ENCODE measurements at regions not wholly inside any gene's neighbourhood (a gene's known extent, or its start where the extent isn't known, plus 50 kb on each side); places are given as distances from the start of the nearest gene placed in this dataset.

DNA sequence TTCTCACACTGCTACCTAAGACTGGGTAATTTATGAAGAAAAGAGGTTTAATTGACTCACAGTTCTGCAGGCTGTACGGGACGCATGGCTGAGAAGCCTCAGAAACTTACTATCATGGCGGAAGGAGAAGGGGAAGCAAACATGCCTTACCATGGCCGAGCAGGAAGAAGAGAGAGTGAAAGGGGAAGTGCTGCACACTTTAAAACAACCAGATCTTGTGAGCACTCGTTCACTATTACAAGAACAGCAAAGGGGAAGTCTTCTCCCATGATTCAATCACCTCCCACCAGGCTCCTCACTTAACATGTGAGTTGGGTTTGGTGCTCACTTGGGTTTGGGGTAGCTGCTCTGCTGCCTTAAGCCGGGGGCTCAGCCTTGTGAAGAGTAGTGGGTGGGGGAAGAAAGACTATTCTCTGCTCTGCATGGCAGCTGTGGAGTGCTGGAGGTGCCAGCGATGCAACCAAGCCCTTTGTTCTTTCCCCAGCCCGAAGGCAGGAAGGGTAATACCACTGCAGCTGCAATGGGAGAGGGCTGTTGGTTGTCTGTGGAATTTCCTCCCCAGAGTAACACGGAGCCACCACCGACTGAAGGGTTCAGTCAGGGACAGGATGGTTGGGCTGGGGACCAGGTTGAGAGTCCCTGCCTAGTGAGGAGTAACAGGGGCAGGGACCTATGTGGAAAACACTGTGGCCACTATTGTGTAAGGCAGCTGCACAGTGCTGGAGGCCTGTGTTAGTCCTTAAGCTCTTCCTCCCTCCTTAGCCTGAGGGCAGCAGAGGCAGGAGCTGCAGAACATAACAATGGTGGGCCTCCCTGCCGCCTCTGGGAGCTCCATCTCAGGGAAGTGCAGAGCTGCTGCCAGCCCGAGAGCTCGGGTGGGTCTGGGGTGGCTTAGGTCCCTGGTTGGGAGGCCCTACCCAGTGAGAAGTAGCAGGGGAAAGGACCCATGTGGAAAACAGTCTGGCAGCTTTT, 1262.5 kb downstream of the EFNB2 start:
- DNase-seq: peak; percentile 45
- Histone ChIP-seq H3K9me3 (ENCODE audit: low read length) (no peaks in the 10 kb centered on the region; the same call in 1 of the 2 replicates), H3K4me1 (ENCODE audit: low read length) (0 out of 2 replicates have a peak, but pooled peaks cover 2% of the 10 kb centered on the region), H3K79me2 (ENCODE audit: low read length) (no peaks in the 10 kb centered on the region), H2AFZ (ENCODE audit: low read length) (peak overlapping the region; percentile 5; the same call in 1 of the 2 replicates), H3K36me3 (ENCODE audit: insufficient read depth, low read length) (no peaks in the 10 kb centered on the region), H3K4me3 (ENCODE audit: low read length) (no peak overlapping the region), H3K9ac (ENCODE audit: low read length) (no peak overlapping the region), H3K9me2 (replicated peaks; ENCODE audit: insufficient read depth, low read length) (no peaks in the 10 kb centered on the region), H4K20me1 (ENCODE audit: insufficient read depth, low read depth, low read length) (no peaks in the 10 kb centered on the region), H3K4me2 (ENCODE audit: low read depth, low read length, poor library complexity, severe bottlenecking) (no peak overlapping the region), H3K27me3 (ENCODE audit: low read length) (no peaks in the 10 kb centered on the region), H3K27ac (ENCODE audit: low read length) (no peak overlapping the region)

DNA sequence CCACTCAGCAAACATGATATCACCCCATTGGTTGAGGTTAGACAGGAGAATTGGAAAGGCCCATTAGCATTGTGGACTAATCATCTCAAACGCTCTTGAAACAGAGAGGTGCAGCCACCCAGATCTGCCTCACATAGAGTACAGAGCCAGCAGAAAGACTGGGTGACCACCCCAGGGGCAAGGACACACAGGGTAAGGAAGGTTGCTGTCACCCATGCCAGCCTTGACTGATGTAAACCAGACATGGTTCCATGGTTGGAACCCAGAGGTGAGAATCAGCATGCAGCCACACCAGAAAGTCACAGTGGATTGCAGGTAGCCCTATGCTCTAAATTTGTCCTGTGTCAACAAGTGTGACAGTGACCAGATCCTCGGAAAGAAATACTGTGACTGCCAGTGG, 1268.8 kb downstream of the EFNB2 start:
- H3K4me3 ChIP-seq (ENCODE audit: low read length): no peak overlapping the region
- no peak overlapping the region for H3K27ac ChIP-seq (ENCODE audit: low read length)
- H4K20me1 ChIP-seq (ENCODE audit: insufficient read depth, low read depth, low read length): no peaks in the 10 kb centered on the region
- H3K9me3 ChIP-seq (ENCODE audit: low read length): peaks cover 7% of the 10 kb centered on the region
- H3K36me3 ChIP-seq (ENCODE audit: insufficient read depth, low read length): no peaks in the 10 kb centered on the region
- H3K27me3 ChIP-seq (ENCODE audit: low read length): no peaks in the 10 kb centered on the region
- no peak for DNase-seq
- H3K9ac ChIP-seq (ENCODE audit: low read length): no peak overlapping the region
- H3K4me1 ChIP-seq (ENCODE audit: low read length): no peaks in the 10 kb centered on the region
- H2AFZ ChIP-seq (ENCODE audit: low read length): no peak overlapping the region
- H3K4me2 ChIP-seq (ENCODE audit: low read depth, low read length, poor library complexity, severe bottlenecking): no peak overlapping the region
- H3K9me2 ChIP-seq (replicated peaks; ENCODE audit: insufficient read depth, low read length): no peaks in the 10 kb centered on the region
- no peaks in the 10 kb centered on the region for H3K79me2 ChIP-seq (ENCODE audit: low read length)

DNA sequence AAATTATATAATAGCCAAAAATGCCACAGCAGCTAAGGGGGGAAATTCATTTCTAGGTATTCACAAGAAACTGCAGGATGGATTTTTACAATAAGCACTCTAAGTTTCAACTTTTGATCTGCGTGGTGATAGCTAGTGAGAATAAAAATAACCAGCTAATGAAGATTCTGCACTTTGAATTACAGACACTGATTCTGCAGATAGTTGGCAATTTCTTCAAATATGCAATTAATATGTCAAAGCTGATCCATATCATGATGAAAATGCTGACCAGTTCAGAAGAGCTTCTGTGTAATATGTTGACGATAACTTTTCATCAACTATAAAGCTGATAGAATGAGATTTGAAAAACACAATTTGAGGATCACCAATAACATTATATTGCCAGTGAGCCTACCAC, 1272.9 kb downstream of the EFNB2 start:
- no peak for DNase-seq
- H3K4me1 ChIP-seq (ENCODE audit: low read length): no peaks in the 10 kb centered on the region
- no peak overlapping the region for H3K9ac ChIP-seq (ENCODE audit: low read length)
- H3K4me3 ChIP-seq (ENCODE audit: low read length): no peak overlapping the region
- no peaks in the 10 kb centered on the region for H3K79me2 ChIP-seq (ENCODE audit: low read length)
- H3K9me3 ChIP-seq (ENCODE audit: low read length): peaks cover 18% of the 10 kb centered on the region
- no peaks in the 10 kb centered on the region for H4K20me1 ChIP-seq (ENCODE audit: insufficient read depth, low read depth, low read length)
- H2AFZ ChIP-seq (ENCODE audit: low read length): no peak overlapping the region
- H3K36me3 ChIP-seq (ENCODE audit: insufficient read depth, low read length): no peaks in the 10 kb centered on the region
- H3K27ac ChIP-seq (ENCODE audit: low read length): no peak overlapping the region
- H3K9me2 ChIP-seq (replicated peaks; ENCODE audit: insufficient read depth, low read length): no peaks in the 10 kb centered on the region
- no peak overlapping the region for H3K4me2 ChIP-seq (ENCODE audit: low read depth, low read length, poor library complexity, severe bottlenecking)
- no peaks in the 10 kb centered on the region for H3K27me3 ChIP-seq (ENCODE audit: low read length)

DNA sequence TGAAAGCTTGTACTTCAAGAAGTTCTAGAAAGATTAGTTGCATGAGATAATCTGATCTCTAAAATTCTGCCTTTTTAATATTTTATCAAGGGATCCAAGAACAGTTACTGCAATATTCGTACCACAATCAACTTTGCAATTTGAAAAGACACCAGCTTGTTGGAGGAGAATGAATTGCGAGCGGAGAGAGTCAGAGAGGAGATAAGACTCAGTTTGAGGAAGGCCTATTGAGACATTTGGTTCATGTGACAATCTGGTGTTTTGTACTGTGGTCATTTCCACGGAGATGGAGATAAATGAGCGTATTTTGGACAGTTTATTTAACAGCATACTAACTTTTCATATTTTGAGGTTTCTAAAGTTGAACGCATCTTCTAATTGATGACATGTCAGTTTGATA, 1276.0 kb downstream of the EFNB2 start:
- no peak overlapping the region for H3K4me2 ChIP-seq (ENCODE audit: low read depth, low read length, poor library complexity, severe bottlenecking)
- no peak overlapping the region for H2AFZ ChIP-seq (ENCODE audit: low read length)
- H3K4me3 ChIP-seq (ENCODE audit: low read length): no peak overlapping the region
- DNase-seq: no peak
- H3K9me3 ChIP-seq (ENCODE audit: low read length): peaks cover 18% of the 10 kb centered on the region
- no peaks in the 10 kb centered on the region for H3K36me3 ChIP-seq (ENCODE audit: insufficient read depth, low read length)
- H3K9ac ChIP-seq (ENCODE audit: low read length): no peak overlapping the region
- H3K4me1 ChIP-seq (ENCODE audit: low read length): no peaks in the 10 kb centered on the region
- H3K27ac ChIP-seq (ENCODE audit: low read length): no peak overlapping the region
- no peaks in the 10 kb centered on the region for H4K20me1 ChIP-seq (ENCODE audit: insufficient read depth, low read depth, low read length)
- H3K9me2 ChIP-seq (replicated peaks; ENCODE audit: insufficient read depth, low read length): no peaks in the 10 kb centered on the region
- no peaks in the 10 kb centered on the region for H3K79me2 ChIP-seq (ENCODE audit: low read length)
- no peaks in the 10 kb centered on the region for H3K27me3 ChIP-seq (ENCODE audit: low read length)

DNA sequence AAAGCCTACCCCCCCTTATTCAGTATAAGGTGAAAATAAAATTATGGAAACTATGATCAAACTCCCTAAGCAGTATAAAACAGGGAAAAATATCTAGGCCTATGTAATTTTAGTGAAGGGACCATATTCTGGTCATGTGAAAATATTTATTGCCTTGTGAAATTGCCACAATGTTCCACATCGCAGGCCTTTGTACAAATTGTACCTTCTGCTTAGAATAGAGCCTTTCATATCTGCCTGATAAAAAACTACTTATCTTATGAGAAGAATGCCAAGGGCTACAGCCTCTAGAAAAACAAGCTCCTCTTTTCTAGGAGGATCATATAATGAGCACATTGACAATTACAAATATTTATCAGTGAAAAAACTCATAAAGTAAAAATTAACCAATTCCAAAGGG, 1280.0 kb downstream of the EFNB2 start:
- H3K9me3 ChIP-seq (ENCODE audit: low read length): peaks cover 27% of the 10 kb centered on the region
- no peak overlapping the region for H3K4me2 ChIP-seq (ENCODE audit: low read depth, low read length, poor library complexity, severe bottlenecking)
- H3K9me2 ChIP-seq (replicated peaks; ENCODE audit: insufficient read depth, low read length): no peaks in the 10 kb centered on the region
- DNase-seq: no peak
- H3K79me2 ChIP-seq (ENCODE audit: low read length): no peaks in the 10 kb centered on the region
- H3K27ac ChIP-seq (ENCODE audit: low read length): no peak overlapping the region
- H2AFZ ChIP-seq (ENCODE audit: low read length): no peak overlapping the region
- H3K9ac ChIP-seq (ENCODE audit: low read length): no peak overlapping the region
- no peaks in the 10 kb centered on the region for H3K36me3 ChIP-seq (ENCODE audit: insufficient read depth, low read length)
- no peaks in the 10 kb centered on the region for H3K27me3 ChIP-seq (ENCODE audit: low read length)
- H4K20me1 ChIP-seq (ENCODE audit: insufficient read depth, low read depth, low read length): no peaks in the 10 kb centered on the region
- H3K4me1 ChIP-seq (ENCODE audit: low read length): no peaks in the 10 kb centered on the region
- no peak overlapping the region for H3K4me3 ChIP-seq (ENCODE audit: low read length)

DNA sequence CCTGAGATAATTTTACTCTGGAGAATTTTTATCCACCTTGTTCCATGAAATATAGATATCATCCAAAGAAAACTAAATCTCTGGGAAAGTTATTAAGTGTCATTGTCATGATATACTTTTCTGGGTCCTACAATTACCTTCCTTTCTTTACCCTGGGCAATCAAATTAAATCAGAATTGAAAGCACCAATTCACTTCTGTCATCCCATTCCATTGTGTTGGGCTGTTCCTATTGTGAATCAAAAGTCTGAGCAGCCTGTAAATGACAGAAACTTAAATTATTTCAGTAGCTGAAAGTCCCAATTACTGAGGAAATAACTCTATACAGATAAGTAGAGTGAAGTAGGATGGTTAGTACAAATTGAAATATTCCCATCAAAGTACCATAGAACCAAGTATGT, 1284.2 kb downstream of the EFNB2 start:
- Histone ChIP-seq H3K9me2 (replicated peaks; ENCODE audit: insufficient read depth, low read length) (no peaks in the 10 kb centered on the region), H3K9me3 (ENCODE audit: low read length) (peaks cover 19% of the 10 kb centered on the region), H3K4me3 (ENCODE audit: low read length) (no peak overlapping the region), H3K9ac (ENCODE audit: low read length) (no peak overlapping the region), H3K27ac (ENCODE audit: low read length) (no peak overlapping the region), H3K4me1 (ENCODE audit: low read length) (no peaks in the 10 kb centered on the region), H3K36me3 (ENCODE audit: insufficient read depth, low read length) (no peaks in the 10 kb centered on the region), H3K27me3 (ENCODE audit: low read length) (no peaks in the 10 kb centered on the region), H2AFZ (ENCODE audit: low read length) (no peak overlapping the region), H4K20me1 (ENCODE audit: insufficient read depth, low read depth, low read length) (no peaks in the 10 kb centered on the region), H3K4me2 (ENCODE audit: low read depth, low read length, poor library complexity, severe bottlenecking) (no peak overlapping the region), H3K79me2 (ENCODE audit: low read length) (no peaks in the 10 kb centered on the region)
- DNase-seq: no peak

DNA sequence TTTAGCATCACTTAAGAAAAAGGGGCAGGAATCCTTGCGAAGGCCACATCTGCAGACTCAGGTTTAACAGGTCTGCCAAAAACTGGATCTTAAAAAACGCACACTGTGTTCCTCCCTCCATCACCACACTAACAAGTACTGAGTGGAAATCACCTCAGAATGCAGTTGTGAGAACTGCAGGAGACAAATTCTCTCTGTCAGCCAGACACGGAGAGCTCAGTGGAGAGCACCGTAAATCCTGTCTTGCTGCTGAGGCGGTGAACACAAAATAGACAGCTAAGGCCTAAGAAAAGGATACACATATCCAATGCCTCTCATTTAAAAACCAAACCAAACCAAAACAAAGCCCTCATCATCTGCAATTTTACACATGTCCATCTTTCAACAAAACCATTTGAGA, 1287.6 kb downstream of the EFNB2 start:
- H3K9me2 ChIP-seq (replicated peaks; ENCODE audit: insufficient read depth, low read length): no peaks in the 10 kb centered on the region
- no peak overlapping the region for H3K9ac ChIP-seq (ENCODE audit: low read length)
- DNase-seq: no peak
- H3K27me3 ChIP-seq (ENCODE audit: low read length): no peaks in the 10 kb centered on the region
- no peaks in the 10 kb centered on the region for H4K20me1 ChIP-seq (ENCODE audit: insufficient read depth, low read depth, low read length)
- H3K27ac ChIP-seq (ENCODE audit: low read length): no peak overlapping the region
- no peak overlapping the region for H3K4me3 ChIP-seq (ENCODE audit: low read length)
- no peaks in the 10 kb centered on the region for H3K79me2 ChIP-seq (ENCODE audit: low read length)
- peaks cover 31% of the 10 kb centered on the region for H3K9me3 ChIP-seq (ENCODE audit: low read length)
- H2AFZ ChIP-seq (ENCODE audit: low read length): no peak overlapping the region
- no peaks in the 10 kb centered on the region for H3K4me1 ChIP-seq (ENCODE audit: low read length)
- no peak overlapping the region for H3K4me2 ChIP-seq (ENCODE audit: low read depth, low read length, poor library complexity, severe bottlenecking)
- no peaks in the 10 kb centered on the region for H3K36me3 ChIP-seq (ENCODE audit: insufficient read depth, low read length)

DNA sequence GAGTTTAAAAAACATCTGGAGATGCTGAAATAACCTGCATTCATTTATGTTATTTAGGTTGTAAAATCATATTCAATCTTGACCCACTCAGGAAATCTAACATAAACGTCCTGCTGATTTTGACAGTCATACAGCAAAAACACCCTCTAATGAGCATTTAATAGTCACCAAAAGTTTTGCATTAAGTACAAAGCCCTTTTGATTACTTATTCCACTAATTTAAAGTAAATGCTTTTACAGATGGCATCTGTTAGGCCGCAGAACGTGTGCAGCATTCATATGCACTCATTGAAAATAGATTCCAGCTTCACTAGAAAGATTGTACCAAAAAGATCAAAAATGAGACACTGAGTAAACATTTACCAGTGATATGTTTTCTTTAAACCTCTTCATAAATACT, 1295.1 kb downstream of the EFNB2 start:
- Histone ChIP-seq H2AFZ (ENCODE audit: low read length) (no peak overlapping the region), H3K9ac (ENCODE audit: low read length) (no peak overlapping the region), H3K79me2 (ENCODE audit: low read length) (no peaks in the 10 kb centered on the region), H3K4me1 (ENCODE audit: low read length) (no peaks in the 10 kb centered on the region), H3K9me2 (replicated peaks; ENCODE audit: insufficient read depth, low read length) (no peaks in the 10 kb centered on the region), H3K27ac (ENCODE audit: low read length) (no peak overlapping the region), H4K20me1 (ENCODE audit: insufficient read depth, low read depth, low read length) (no peaks in the 10 kb centered on the region), H3K4me2 (ENCODE audit: low read depth, low read length, poor library complexity, severe bottlenecking) (no peak overlapping the region), H3K9me3 (ENCODE audit: low read length) (peaks cover 12% of the 10 kb centered on the region), H3K4me3 (ENCODE audit: low read length) (no peak overlapping the region), H3K36me3 (ENCODE audit: insufficient read depth, low read length) (no peaks in the 10 kb centered on the region), H3K27me3 (ENCODE audit: low read length) (no peaks in the 10 kb centered on the region)
- DNase-seq: no peak
